ENCODE measurements at regions not wholly inside any gene's neighbourhood (a gene's known extent, or its start where the extent isn't known, plus 50 kb on each side); places are given as distances from the start of the nearest gene placed in this dataset.

DNA sequence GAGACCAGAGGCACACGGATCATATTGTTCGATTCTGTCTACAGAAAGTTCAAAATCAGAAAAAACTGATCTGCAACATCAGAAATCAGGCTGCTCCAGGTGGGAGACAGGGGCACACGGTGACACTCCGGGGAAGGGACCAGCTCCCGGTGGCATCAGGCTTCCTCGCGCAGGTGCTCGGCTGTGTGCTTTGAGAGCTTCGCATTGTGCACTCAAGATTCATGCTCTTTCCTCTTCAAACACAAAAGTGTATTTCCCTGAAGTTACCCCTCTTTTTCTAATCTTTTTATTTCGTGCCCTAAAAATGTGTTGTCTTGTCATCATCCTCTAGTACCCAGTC, 108.1 kb downstream of the DLL1 start:
- no peak for DNase-seq
- no peak for ATAC-seq (ENCODE audit: poor library complexity)
- intact Hi-C loops (cut with DNase I): no loop called here

DNA sequence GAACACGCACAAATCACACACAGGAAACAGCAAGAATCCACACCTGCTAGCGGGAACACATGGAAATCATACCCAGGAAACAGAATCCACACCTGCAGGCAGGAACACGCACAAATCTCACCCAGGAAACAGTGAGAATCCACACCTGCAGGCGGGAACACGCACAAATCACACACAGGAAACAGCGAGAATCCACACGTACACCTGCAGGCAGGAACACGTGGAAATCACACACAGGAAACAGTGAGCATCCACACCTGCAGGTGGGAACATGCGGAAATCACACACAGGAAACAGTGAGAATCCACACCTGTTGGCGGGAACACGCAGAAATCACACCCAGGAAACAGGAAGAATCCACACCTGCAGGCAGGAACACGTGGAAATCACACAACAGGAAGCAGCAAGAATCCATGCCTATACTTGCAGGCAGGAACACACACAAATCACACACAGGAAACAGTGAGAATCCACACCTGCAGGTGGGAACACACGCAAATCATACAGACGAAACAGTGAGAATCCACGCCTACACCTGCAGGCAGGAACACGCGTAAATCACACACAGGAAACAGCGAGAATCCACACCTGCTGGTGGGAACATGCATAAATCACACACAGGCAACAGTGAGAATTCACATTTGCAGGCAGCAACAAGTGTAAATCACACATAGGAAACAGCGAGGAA, 108.6 kb downstream of the DLL1 start:
- DNase-seq (no peak), ATAC-seq (ENCODE audit: poor library complexity) (no peak)
- intact Hi-C loops (cut with DNase I): no loop called here

DNA sequence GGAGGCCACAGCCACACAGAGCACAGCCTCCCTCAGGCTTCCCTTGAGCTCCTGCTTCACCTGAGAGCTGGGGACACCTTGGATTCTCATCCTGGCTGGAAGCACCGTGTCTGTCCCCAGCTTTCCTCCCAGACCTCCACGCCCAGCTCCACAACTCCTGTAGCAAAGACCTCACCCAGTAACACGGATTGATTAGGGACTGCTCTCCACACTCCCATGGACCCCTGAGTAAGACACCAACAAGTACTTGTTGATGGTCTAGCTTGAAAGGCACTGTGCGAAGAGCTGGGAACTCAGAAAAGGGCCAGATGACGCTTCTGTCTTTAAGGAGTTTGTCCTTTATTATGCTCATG, 109.6 kb downstream of the DLL1 start:
- ATAC-seq (ENCODE audit: poor library complexity) (no peak), DNase-seq (no peak)
- intact Hi-C loops (cut with DNase I): no loop called here

DNA sequence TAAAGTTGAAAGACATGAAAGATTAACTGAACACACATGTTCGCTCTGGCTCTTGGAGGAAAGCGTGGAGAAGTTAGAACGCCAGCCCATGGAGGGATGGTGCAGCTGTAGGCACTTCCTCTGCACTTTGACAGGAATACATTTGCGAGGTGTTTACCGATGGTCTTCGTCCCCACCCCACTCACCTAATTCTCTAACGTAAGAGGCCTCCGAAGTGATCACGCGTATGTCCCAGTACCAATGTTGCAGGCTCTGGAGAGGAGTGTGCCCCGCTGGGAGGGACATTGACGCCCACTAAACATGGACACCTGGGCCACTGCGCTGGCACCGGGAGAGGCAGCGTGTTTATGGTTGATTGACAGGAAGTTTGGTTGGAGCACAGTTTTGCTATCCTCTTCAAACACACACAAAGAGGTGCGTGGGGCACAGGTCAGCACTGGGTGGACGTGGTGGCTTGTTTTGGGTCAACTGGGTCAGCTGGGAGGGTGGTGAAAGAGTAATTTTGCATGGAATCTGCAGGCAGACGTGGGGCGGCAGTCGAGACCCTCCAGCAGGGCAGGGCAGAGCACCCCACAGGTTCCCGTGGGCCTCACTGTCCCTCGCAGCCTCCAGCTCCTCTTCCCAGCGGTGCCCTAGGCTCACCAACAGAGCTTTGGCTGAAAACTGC, 110.1 kb downstream of the DLL1 start:
- ATAC-seq (ENCODE audit: poor library complexity) (no peak), DNase-seq (no peak)
- intact Hi-C loops (cut with DNase I): no loop called here

DNA sequence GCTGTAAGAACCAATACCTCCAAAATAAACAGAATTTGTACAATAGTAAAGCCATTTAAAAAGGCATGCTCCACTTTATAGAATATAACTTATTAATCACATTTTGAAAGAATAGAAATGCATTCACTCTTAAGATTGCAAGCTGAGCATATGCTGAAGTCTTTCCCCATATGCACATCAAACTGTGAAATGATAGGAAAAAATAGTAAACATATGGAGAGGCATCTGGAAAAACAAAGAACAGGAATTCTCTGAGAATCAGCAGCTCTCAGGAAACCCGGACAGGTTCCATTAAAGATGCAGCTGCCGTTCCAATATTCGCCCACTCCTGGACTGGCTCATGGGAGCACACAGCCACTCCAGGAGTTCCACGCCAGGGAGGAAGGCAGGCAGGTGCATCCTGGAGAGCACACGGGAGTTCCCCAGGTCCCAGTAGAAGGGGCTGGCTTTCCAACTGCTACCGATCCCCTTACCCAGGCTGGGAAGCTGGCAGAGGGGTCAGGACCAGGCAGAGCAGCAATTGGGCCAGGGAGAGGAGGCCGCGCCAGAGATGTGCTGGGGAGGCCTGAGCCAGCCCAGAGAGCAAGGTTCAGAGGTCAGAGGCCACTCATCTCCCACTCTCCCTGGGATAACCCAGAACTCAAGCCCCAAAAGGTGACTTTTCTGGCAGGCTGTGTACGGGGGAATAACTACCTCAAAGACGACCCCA, 111.1 kb downstream of the DLL1 start:
- no peak for DNase-seq
- ATAC-seq (ENCODE audit: poor library complexity): no peak
- intact Hi-C loops (cut with DNase I): no loop called here

DNA sequence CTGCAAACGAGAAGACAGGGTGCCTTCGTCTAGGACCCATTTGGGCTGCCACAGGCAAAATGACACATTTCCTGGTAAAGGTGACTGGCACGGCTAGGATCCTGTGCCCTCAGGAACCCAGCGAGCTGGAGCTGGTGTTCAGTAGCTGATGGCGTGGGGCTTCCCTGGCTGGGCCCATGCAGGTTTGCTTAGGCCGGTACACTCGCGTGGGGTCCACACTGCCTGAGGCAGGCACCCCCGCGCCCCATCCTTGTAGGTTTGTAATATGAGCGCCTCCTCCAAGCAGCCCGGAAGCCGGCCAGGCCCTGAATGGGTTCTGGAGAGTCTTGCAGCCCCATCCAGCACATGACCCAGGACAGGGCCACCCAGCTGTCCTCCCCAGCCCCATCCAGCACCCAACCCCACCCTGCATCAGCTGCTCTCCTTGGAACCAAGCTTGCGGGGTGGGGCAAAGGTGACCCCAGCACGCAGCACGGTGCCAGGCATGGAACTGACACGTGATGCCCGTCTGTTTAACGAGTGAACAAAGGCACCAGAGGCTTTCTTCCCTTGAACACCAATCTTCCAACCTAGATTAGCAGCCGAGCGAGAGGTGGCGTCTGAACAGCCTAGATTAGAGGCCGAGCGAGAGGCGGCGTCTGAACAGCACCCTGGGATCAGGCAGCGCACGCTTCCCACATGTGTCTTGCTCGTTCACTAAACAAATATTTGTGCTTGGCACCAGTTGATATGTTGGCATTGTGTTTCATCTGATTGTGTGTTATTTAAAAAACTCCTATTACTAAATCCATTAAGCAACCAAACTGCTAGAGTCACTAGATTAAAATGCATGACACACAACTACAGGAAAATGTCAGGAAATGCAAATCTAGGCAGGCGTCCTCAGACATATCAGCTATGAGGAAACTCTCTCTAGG, 112.1 kb downstream of the DLL1 start:
- peak; percentile 51 for DNase-seq
- intact Hi-C loops (cut with DNase I): no loop called here
- ATAC-seq (ENCODE audit: poor library complexity): peak; percentile 36

DNA sequence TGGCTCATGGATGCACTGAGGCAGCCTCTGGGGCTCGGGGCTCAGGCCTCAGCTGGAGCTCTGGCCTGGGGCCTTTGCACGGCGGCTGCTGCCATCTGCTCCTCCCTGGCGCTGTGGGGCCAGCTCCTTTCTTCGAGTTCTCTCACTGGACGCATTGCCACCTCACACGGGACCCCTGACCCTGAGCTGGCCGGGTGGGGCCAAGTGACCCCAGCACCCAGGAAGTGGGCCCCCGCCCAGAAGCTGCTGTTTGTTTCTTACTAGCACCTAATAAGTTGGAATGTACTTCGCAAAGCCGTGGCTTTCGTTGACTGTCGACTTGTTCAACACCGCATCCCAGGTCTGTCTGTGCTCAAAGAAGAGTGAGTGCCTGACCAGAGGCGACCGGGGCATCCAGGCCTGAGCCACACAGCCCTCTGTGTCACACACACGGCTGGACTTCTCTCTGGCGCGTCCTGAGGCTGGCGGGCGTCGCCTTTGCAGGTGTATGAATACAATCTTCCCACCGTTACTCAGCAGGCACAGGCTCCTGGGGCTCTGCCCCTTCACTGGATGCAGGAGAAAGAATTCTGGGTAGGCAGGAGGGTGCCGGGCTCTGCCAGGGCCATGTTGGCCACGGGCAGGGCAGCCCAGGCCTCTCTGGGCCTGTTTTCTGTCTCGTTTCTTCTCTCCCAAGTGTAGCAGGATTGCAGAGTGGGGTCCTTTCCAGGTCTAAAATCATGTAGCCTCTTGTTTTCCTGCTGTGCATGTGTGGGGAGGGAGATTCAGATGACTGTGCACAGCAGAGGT, 112.9 kb downstream of the DLL1 start:
- intact Hi-C loops (cut with DNase I): no loop called here
- DNase-seq (no peak), ATAC-seq (ENCODE audit: poor library complexity) (no peak)

DNA sequence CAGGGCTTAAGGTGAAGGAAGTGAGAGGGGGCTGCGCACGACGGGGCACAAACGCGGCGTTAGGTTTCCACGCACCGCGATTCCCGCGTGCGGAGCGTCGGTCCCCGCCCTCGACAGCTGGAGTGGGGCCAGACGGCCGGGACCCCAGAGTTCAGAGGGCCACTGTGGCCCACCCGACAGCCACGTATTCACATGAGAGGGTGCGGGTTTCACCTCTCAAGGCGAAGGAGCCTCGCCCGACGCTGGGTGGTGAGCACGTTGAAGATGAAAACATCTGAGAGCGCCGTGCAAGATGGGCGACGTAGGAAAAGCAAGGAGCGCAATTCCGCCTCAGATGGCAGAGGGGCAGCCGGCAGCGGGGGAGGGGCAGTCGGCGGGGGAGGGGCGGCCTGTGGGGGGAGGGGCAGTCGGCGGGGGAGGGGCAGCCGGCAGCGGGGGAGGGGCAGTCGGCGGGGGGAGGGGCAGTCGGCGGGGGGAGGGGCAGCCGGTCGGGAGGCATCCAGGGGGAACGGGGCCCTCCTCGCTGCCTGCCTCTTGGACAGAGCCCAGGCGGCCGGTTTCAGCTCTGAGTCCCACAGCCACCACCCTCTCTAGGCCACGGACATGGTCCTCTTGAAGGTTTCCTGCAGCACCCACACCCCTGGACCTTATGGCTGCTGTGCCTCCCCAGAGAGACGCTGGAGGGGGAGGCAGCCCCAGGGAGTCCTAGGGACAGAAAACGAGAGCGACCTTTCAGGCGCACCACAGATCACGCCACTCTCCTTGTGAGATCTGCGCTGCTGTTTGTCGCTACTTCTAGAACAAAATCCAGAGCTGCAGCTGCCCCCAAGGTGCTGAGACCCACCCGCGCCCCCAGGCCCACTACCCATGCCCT, 113.7 kb downstream of the DLL1 start:
- ATAC-seq (ENCODE audit: poor library complexity) (no peak), DNase-seq (peak; percentile 41)
- intact Hi-C loops (cut with DNase I): no loop called here

DNA sequence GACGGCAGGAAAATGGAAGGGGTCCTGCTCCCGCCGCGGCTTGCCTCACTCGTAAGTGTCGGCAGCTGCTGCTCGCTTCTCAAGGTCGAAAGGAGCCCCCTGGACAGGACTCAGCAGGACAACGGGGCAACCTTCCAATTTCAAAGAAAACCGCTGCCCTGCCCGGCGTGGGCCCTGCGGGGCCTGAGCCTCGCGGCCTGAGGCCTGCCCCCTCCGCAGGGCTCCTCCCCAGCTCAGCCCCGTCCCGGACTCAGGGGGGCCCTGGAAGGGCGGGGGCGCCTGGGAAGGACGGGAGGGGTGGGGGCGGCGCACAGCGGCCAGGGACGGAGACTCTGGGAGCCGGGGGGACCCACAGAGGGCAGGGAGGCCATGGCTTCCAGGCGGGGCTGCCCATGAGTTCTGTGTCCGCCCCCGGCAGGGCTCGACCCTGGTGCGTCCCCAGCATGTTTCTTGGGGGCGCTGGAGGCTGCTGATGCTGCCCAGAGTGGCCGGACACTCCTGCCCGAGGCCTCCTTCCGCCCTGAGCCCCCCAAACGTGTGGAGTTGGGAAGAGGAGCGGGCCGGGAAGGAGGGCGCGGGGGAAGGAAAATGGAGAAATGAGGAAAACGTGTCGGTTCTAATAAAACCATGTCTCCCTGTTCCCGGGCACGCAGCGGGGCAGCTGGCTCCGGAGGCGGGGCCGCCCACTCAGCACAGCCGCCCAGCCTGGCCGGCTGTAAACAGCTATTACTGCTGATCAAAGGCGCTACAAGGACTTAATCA, 114.6 kb downstream of the DLL1 start:
- ATAC-seq (ENCODE audit: poor library complexity) (no peak), DNase-seq (no peak)
- intact Hi-C loops (cut with DNase I): no loop called here

DNA sequence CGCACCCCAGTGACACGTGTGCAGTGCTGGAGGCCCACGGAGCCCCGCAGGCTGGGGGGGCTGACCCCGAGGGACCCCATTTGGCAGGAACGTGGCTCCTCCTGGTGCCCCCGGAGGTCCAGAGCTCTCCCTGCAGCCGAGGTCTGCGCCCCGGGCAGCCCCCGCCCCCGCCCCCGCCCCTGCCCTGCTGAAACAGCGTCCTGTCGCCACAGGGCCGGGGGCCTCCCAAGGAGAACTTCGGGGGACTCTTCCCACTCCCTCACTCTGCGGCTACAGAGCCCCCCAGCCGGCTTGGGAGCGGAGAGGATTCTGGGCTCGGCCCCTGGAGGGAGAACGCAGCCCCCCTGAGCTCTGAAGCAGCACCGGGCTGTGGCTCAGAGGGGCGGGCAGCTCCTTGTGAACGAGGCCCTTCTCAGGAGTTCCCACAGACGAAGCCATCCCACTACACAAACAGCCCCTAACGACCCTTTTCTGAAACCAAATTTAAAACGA, 115.2 kb downstream of the DLL1 start:
- DNase-seq: no peak
- intact Hi-C loops (cut with DNase I): no loop called here
- ATAC-seq (ENCODE audit: poor library complexity): no peak

DNA sequence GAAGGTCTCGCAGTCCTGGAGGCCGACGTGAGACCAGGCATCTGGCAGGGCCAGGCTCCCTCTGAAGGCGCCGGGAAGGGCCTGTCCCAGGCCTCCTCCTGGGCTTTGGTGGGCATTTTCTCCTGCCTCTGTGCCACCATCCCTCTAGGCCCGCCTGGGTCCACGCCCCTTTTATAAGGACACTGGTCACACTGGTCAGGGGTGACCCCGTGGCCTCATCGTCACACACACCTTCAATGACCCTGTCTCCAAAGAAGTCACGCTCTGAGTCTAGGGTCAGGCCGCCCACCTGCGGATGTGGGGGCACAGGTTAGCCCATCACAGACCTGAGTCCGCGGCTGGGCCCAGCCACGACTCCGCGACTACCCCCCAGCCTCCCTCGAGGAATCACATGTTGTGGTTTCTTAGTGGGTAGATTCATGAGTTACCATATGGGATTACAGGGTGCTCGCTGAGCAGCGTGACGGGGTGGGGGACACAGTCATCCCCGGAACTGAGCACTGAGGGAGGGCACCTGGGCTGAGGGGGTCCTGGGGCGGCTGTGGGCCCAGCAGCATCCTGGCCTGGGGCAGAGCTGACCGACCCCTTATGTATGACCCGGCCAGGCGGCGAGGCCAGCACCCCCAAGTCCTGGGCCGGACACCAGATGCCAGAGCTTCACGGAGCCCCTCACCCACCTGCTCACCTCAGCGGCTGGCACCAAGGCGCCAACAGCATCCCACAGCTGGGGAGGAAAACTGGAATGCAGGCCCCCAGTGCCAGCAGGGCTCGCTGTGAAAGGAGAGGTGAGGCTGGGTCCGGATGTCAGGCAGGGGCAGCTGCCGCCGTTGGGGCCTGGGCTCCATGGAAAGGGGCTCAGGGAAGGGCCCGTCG, 115.9 kb downstream of the DLL1 start:
- ATAC-seq (ENCODE audit: poor library complexity) (peak; percentile 8), DNase-seq (no peak)
- intact Hi-C loops (cut with DNase I): no loop called here

DNA sequence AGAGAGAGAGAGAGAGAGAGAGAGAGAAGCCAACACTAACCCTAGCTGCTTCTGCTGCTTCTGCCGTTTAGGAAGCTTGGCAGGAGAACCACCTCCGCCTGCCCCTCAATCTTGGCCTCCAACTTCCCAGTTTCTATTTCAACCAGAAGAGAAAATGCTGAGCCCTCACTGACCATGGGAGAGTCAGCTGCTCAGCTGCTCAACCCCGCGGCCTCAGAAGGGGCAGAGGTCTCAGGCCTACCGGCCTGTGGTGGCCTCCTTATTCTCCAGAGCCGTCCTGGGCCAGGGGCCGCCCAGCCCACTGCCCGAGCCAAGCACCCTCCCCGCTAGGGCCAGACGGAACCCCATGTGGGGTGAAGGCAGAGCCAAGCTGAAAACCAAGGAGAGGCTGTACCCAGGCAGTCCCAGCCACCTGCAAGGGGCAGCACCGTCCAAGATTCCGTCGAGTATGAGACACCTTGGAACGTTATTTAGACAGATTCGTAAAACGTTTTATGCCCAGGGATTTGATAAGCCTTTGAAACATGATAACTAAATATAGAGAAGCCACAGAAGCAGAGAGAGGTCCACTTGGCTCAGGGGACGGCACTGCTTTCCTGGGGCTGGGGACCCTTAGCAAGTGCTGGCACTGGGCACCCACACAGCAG, 116.6 kb downstream of the DLL1 start:
- ATAC-seq (ENCODE audit: poor library complexity): peak; percentile 42
- intact Hi-C loops (cut with DNase I): no loop called here
- DNase-seq: peak; percentile 41

DNA sequence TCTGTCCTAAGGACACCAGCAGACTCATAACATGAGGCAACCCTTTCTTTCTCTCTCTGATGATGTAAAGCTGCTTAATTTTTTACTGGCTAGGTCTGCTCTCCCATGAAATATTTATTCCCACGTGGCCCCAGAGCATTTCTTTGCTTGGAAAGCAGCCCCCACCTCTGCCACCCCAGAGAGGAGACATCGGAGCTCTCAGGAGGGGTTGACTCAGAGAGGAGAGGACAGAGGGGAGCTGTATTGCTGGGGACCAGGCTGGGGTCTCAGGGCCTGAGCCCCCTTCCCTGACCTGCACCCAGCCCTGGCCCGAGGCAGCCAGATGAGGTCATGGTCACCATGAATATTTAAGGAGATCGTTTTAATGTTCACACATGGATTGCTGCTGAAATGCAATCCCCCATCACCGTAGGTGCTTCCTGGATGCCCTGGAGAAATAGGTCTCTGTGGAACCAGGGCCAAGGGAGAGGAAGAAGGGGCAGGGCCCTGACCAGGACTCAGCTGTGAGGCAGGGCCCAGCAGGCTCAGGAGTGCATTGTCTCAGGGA, 117.5 kb downstream of the DLL1 start:
- ATAC-seq (ENCODE audit: poor library complexity) (no peak), DNase-seq (no peak)
- intact Hi-C loops (cut with DNase I): no loop called here

DNA sequence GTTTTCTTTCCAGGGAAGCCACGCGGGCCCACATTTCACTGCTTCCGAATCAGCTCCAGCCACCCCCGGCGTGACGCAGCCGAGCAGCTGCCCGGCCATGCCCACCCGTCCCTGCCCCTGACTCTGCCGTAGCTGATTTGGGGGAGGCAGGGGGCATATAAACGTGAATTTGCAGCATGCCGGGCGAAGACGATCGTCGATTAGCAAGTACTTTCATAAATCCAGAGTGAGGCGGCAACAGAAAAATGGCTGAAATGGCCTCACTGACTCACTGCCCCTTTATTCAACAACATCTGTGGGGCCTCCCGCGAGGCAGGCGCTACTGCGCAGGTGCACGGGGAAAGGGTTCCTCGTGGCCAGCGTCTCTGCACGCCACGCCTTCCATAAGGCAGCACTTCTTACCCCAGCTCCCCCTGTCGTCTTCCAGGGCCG, 118.0 kb downstream of the DLL1 start:
- ATAC-seq (ENCODE audit: poor library complexity) (no peak), DNase-seq (no peak)
- intact Hi-C loops (cut with DNase I): no loop called here

DNA sequence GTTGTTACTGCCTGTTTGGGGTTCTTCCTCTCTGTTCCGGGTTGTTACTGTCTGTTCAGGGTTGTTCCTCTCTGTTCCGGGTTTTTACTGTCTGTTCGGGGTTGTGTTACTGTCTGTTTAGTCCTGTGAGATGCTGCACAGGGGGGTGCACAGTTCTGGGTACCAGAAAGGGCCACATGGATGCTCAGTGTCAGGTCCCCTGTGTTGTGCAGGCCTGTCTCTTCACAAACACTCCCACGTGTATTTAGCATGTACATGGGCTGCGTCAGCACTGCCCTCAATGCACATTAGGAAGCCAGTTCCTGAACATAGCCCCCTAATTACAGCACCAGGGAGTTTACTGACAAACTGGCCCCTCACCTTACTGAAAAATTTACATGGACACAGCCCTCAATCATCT, 118.5 kb downstream of the DLL1 start:
- no peak for ATAC-seq (ENCODE audit: poor library complexity)
- DNase-seq: no peak
- intact Hi-C loops (cut with DNase I): no loop called here
